HUES48 (cell line): ENCODE measurements at regions not wholly inside any gene's neighbourhood (a gene's known extent, or its start where the extent isn't known, plus 50 kb on each side); places are given as distances from the start of the nearest gene placed in this dataset.

Experiments
- H3K27ac ChIP-seq: one replicate; pipeline ENCODE4 v1.7.0; 2013; ENCODE audit warnings: low read depth, low read length, inconsistent platforms
- H3K27me3 ChIP-seq: 2 replicates; pipeline ENCODE4 v1.6.1; 2013; ENCODE audit warnings: mild to moderate bottlenecking, low read length; ENCODE audit not compliant: control insufficient read depth, insufficient read depth
- H3K36me3 ChIP-seq: 2 replicates; pipeline ENCODE4 v1.6.1; 2013; ENCODE audit warnings: low read length; ENCODE audit not compliant: control insufficient read depth, insufficient read depth
- H3K4me1 ChIP-seq: 2 replicates; pipeline ENCODE4 v1.6.1; 2013; ENCODE audit warnings: mild to moderate bottlenecking, low read length; ENCODE audit not compliant: control insufficient read depth, insufficient read depth
- H3K4me3 ChIP-seq: 2 replicates; pipeline ENCODE4 v1.5.1; 2013; ENCODE audit warnings: mild to moderate bottlenecking, low read depth, low read length
- H3K9ac ChIP-seq: 2 replicates; pipeline ENCODE4 v1.6.1; 2013; ENCODE audit warnings: mild to moderate bottlenecking, low read depth, low read length, moderate library complexity
- H3K9me3 ChIP-seq: 2 replicates; pipeline ENCODE4 v1.6.1; 2013; ENCODE audit warnings: low read length; ENCODE audit not compliant: control insufficient read depth, insufficient read depth

DNA sequence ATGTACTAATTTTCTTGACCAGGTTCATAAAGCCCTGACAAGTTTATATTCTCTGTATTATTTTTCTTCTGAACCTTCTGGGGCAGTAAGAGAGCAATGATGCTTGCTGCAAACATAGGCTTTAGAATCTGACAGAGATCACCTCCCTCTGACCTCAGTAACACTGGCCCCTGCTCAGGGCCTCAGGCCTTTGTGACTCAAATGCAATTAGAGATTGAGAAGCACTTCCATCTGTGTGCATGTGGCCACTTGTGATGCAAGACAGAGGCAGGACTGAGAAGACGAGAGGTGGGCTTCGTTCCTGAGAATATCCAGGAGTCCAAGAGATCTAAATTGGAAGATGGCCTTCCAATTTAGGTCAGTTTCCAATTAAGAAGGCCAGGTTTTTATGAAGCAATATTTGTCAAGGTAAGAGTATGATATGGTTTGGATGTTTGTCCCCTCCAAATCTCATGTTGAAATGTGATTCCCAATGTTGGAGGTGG, 82.8 kb upstream of the VEGFC start:
- Histone ChIP-seq H3K27me3 (no peaks in the 10 kb centered on the region), H3K27ac (no peak overlapping the region), H3K36me3 (no peaks in the 10 kb centered on the region), H3K9me3 (no peaks in the 10 kb centered on the region), H3K4me3 (no peak overlapping the region), H3K4me1 (no peaks in the 10 kb centered on the region; the same call in 1 of the 2 replicates), H3K9ac (no peak overlapping the region)

DNA sequence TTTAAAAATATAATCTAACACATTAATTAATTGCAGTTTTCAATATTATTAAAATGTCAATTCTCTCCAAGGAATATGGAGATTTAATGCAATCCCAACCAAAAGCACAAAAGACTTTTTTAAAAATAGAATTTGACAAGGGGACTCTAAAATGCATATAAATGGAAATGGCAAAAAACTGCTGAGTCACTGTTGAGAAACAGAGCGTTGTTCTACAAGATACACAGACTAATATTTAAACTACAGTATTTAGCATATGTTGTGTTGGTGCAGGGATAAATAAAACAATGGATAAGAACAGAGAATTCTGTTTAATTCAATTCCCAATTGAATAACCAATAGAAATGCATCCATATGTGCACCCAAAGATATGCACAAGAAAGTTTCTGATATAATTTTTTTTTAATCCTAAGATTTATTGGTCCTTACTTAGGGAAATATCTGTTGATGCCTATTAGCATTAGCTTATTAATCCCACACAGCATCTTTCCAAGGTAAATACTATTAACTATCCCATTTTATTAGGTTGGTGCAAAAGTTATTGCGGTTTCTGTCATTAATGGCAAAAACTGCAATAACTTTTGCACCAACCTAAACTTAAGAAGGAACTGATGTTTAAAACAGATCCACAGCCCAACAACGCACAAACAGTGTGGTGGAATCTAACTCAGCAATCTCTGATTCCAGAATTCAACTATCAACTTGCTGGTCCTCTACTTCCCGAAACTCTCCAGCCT, 86.8 kb upstream of the VEGFC start:
- Histone ChIP-seq H3K4me1 (no peaks in the 10 kb centered on the region; the same call in 1 of the 2 replicates), H3K9me3 (no peaks in the 10 kb centered on the region), H3K36me3 (no peaks in the 10 kb centered on the region), H3K27me3 (no peaks in the 10 kb centered on the region), H3K9ac (no peak overlapping the region), H3K4me3 (no peak overlapping the region), H3K27ac (no peak overlapping the region)

- H3K9ac ChIP-seq: no peak overlapping the region
- H3K9me3 ChIP-seq: no peaks in the 10 kb centered on the region
- H3K4me3 ChIP-seq: no peak overlapping the region
- H3K27me3 ChIP-seq: no peaks in the 10 kb centered on the region
- no peaks in the 10 kb centered on the region for H3K36me3 ChIP-seq
- H3K4me1 ChIP-seq: no peaks in the 10 kb centered on the region; the same call in 1 of the 2 replicates
- no peak overlapping the region for H3K27ac ChIP-seq
Measured at GRCh38 chr4:176882206-176882605, 89.5 kb upstream of the VEGFC start.

DNA sequence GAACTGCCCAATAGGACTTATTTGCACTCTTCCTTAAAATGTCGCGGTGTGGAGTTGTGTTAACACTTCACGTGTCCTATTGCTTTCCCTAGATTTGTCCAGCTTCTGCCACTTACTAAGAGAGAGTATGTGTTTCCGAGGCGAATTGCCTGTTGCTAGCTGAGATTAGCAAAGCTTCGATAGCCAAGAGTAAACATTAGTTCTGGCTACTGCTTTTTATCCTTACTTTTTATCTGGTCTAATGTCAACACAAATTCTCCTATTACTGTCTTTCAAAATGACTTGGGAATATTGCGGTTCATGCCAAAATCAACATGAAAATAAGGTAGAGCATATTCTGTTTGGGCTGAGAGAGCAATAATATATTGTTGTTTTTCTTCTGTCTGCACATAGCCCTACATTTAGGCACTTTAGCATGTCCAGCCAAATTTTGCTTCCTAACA, 90.4 kb upstream of the VEGFC start:
- Histone ChIP-seq H3K4me3 (no peak overlapping the region), H3K36me3 (no peaks in the 10 kb centered on the region), H3K9me3 (no peaks in the 10 kb centered on the region), H3K4me1 (no peaks in the 10 kb centered on the region; the same call in 1 of the 2 replicates), H3K27ac (no peak overlapping the region), H3K9ac (no peak overlapping the region), H3K27me3 (no peaks in the 10 kb centered on the region)

- Histone ChIP-seq H3K4me1 (no peaks in the 10 kb centered on the region; the same call in 1 of the 2 replicates), H3K9ac (no peak overlapping the region), H3K27ac (no peak overlapping the region), H3K4me3 (no peak overlapping the region), H3K36me3 (no peaks in the 10 kb centered on the region), H3K9me3 (no peaks in the 10 kb centered on the region), H3K27me3 (no peaks in the 10 kb centered on the region)
Measured at GRCh38 chr4:176883681-176884418, 91.1 kb upstream of the VEGFC start.

DNA sequence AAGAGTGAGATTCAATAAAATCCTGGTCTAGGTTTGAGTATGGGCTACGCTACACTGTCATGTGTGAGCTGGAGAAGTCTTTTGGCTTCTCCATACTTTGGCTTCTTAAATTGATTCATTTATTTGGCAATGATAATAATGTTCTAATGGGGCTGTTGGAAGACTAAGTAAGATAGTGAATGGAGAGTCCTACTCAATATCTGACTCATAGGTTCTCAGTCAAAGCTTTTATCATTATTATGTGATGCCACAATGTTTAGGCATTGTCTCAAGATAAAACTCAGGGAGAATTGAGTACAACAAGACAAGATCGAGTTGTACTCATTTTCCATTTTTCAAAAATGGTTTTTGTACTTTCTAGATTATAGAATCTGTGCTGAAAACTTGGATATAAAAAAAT, 92.5 kb upstream of the VEGFC start:
- H3K9ac ChIP-seq: no peak overlapping the region
- H3K9me3 ChIP-seq: no peaks in the 10 kb centered on the region
- H3K27ac ChIP-seq: no peak overlapping the region
- H3K4me3 ChIP-seq: no peak overlapping the region
- no peaks in the 10 kb centered on the region for H3K4me1 ChIP-seq
- H3K36me3 ChIP-seq: no peaks in the 10 kb centered on the region
- H3K27me3 ChIP-seq: no peaks in the 10 kb centered on the region

DNA sequence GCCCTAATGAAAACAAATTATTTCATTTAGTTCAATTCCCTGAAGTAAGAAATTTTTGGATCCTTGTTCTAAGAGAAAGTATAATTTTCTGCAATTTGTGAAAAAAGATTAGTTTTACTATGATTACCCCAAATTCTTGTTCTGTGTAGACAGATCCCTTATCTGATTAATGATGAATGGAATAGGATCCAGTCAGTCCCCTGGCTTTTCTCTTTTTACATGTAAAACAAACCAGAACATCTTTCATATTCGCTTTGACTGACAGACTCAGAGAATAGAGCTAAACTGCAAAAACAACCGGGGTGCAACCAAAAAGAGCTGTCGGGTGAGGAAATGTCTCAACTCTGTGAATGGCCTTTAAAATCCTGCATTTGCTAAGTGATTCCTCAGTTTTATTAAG, 93.4 kb upstream of the VEGFC start:
- Histone ChIP-seq H3K27me3 (no peaks in the 10 kb centered on the region), H3K27ac (no peak overlapping the region), H3K4me3 (no peak overlapping the region), H3K4me1 (no peaks in the 10 kb centered on the region), H3K9ac (no peak overlapping the region), H3K9me3 (no peaks in the 10 kb centered on the region), H3K36me3 (no peaks in the 10 kb centered on the region)

- no peaks in the 10 kb centered on the region for H3K36me3 ChIP-seq
- no peaks in the 10 kb centered on the region for H3K9me3 ChIP-seq
- H3K4me1 ChIP-seq: no peaks in the 10 kb centered on the region
- H3K27ac ChIP-seq: no peak overlapping the region
- H3K4me3 ChIP-seq: no peak overlapping the region
- H3K9ac ChIP-seq: no peak overlapping the region
- no peaks in the 10 kb centered on the region for H3K27me3 ChIP-seq
Measured at GRCh38 chr4:176889776-176890175, 97.1 kb upstream of the VEGFC start.

- Histone ChIP-seq H3K36me3 (no peaks in the 10 kb centered on the region), H3K27me3 (no peaks in the 10 kb centered on the region), H3K9me3 (no peaks in the 10 kb centered on the region), H3K9ac (no peak overlapping the region), H3K4me1 (no peaks in the 10 kb centered on the region), H3K27ac (no peak overlapping the region), H3K4me3 (no peak overlapping the region)
Measured at GRCh38 chr4:176894498-176894897, 101.8 kb upstream of the VEGFC start.

- Histone ChIP-seq H3K4me3 (no peak overlapping the region), H3K9me3 (no peaks in the 10 kb centered on the region), H3K27me3 (no peaks in the 10 kb centered on the region), H3K36me3 (no peaks in the 10 kb centered on the region), H3K9ac (no peak overlapping the region), H3K27ac (no peak overlapping the region), H3K4me1 (no peaks in the 10 kb centered on the region)
Measured at GRCh38 chr4:176896211-176896610, 103.5 kb upstream of the VEGFC start.

GRCh38 chr4:176897226-176897625, 104.5 kb upstream of the VEGFC start:
- Histone ChIP-seq H3K4me3 (no peak overlapping the region), H3K4me1 (no peaks in the 10 kb centered on the region), H3K27ac (no peak overlapping the region), H3K36me3 (no peaks in the 10 kb centered on the region), H3K27me3 (no peaks in the 10 kb centered on the region), H3K9me3 (no peaks in the 10 kb centered on the region), H3K9ac (no peak overlapping the region)
